Transverse colon (tissue), 4 donors: ENCODE measurements at regions not wholly inside any gene's neighbourhood (a gene's known extent, or its start where the extent isn't known, plus 50 kb on each side); places are given as distances from the start of the nearest gene placed in this dataset.

Experiments
- DNase-seq: peaks from one replicate; pipeline ENCODE4 v3.0.0-alpha.2; 2019
- H3K27ac ChIP-seq, 4 donors: fragments of 200-600 bp; sonication (generic); 2 replicates each; pipeline ENCODE4 v1.5.1; 2016 to 2018; ENCODE audit warnings: inconsistent platforms in 4 of 4
- H3K27me3 ChIP-seq: fragments of 200-600 bp; sonication (generic); 2 replicates; pipeline ENCODE4 v1.5.1; 2017; ENCODE audit warnings: inconsistent platforms
- H3K36me3 ChIP-seq, 4 donors: fragments of 200-600 bp; sonication (generic); 2 replicates each; pipeline ENCODE4 v1.5.1; 2017 to 2019; ENCODE audit warnings: inconsistent platforms in 4 of 4
- H3K4me1 ChIP-seq, 4 donors: fragments of 200-600 bp; sonication (generic); 2 replicates each; pipeline ENCODE4 v1.5.1; 2017 to 2020; ENCODE audit warnings: inconsistent platforms in 4 of 4
- H3K4me3 ChIP-seq, 4 donors: fragments of 200-600 bp; sonication (generic); 1 replicate in 1 of 4; 2 replicates in 3 of 4; pipeline versions ENCODE4 v1.5.1 to v1.6.1; 2017 to 2019; ENCODE audit warnings: inconsistent platforms in 4 of 4
- H3K9me3 ChIP-seq, 2 donors: fragments of 200-600 bp; sonication (generic); 2 replicates each; pipeline ENCODE4 v1.5.1; 2017 to 2019; ENCODE audit warnings: inconsistent platforms in 2 of 2
- CTCF ChIP-seq, 5 experiments: fragments of 200-600 bp in 3 of 5; fragments of 450-650 bp in 2 of 5; sonication (generic) in 3 of 5; IDR thresholded peaks; 1 replicate in 2 of 5; 2 replicates in 3 of 5; pipeline ENCODE4 v1.5.1; 2016 to 2017; ENCODE audit warnings: antibody characterized with exemption in 5 of 5, inconsistent platforms in 3 of 5, mild to moderate bottlenecking in 2 of 5, moderate library complexity in 1 of 5
- EP300 ChIP-seq: sonication (generic); formaldehyde crosslinking; IDR thresholded peaks from one replicate; pipeline ENCODE4 v1.6.1; 2017; ENCODE audit warnings: antibody characterized with exemption, low read depth
- POLR2A ChIP-seq: fragments of 450-650 bp; IDR thresholded peaks from one replicate; pipeline ENCODE4 v1.6.1; 2016; ENCODE audit warnings: antibody characterized with exemption, mild to moderate bottlenecking, moderate library complexity
- POLR2AphosphoS5 ChIP-seq, 3 donors: sonication (generic); formaldehyde crosslinking; IDR thresholded peaks; one replicate each; pipeline ENCODE4 v1.6.1; 2016; ENCODE audit warnings: antibody characterized with exemption in 3 of 3
- WGBS, 2 donors: methylation state at CpG; one replicate each; pipeline ENCODE4 v1.1.5; 2018; ENCODE audit warnings: low coverage in 1 of 2; 5-methylcytosine and 5-hydroxymethylcytosine counted together
- in situ Hi-C, 4 donors: fragments of 200-750 bp; cut with MboI; loops; one replicate each; pipeline versions ENCODE4 v1.15.0 to v1.15.1; 2017; ENCODE audit warnings: low sequenced_read_pairs in 3 of 4, low pct_ligation_motif_present in 1 of 4, low pct_unique_long_range_greater_than_20kb in 1 of 4
- intact Hi-C: fragments of 100-400 bp; cut with DNase I; formaldehyde crosslinking; loops from one replicate; pipeline ENCODE4 v1.15.1; 2023; ENCODE audit warnings: low total_unique reads

- no peaks in the 10 kb centered on the region for H3K36me3 ChIP-seq
- no peaks in the 10 kb centered on the region for H3K9me3 ChIP-seq
- 82 to 84% methylated on average over 6 of the region's 6 CpGs for WGBS, 2 donors
- in situ Hi-C loops (no loop called here), intact Hi-C loops (no loop called here)
- no peak for DNase-seq
- no peak overlapping the region for H3K27ac ChIP-seq
- no peaks in the 10 kb centered on the region for H3K27me3 ChIP-seq
- no peaks in the 10 kb centered on the region for H3K4me1 ChIP-seq
- no peak for TF ChIP-seq POLR2AphosphoS5 (IDR thresholded peaks at IDR 0.05)
- no peak for TF ChIP-seq POLR2A
- TF ChIP-seq EP300, result no peak
- no peak for TF ChIP-seq CTCF (IDR thresholded peaks at IDR 0.05)
- no peak overlapping the region for H3K4me3 ChIP-seq
Observed at GRCh38 chr4:149017002-149017734, 575.0 kb upstream of the NR3C2 start.

GRCh38 chr4:149009223-149009622 is 567.0 kb upstream of the NR3C2 start:
- in situ Hi-C loops, result no loop called here

GRCh38 chr4:149008415-149009025 is 566.3 kb upstream of the NR3C2 start:
- WGBS, 2 donors, result 88 to 92% methylated on average over 2 to 3 of the region's 3 CpGs
- in situ Hi-C loops, result no loop called here
- no peak for TF ChIP-seq CTCF (IDR thresholded peaks at IDR 0.05)
- no peak for TF ChIP-seq EP300
- no peak for TF ChIP-seq POLR2A
- no peak for TF ChIP-seq POLR2AphosphoS5 (IDR thresholded peaks at IDR 0.05)
- no peak overlapping the region for H3K4me3 ChIP-seq
- no peak for DNase-seq
- no peaks in the 10 kb centered on the region for H3K9me3 ChIP-seq
- no peaks in the 10 kb centered on the region for H3K4me1 ChIP-seq
- H3K27ac ChIP-seq, result no peak overlapping the region
- intact Hi-C loops, result no loop called here
- no peaks in the 10 kb centered on the region for H3K27me3 ChIP-seq
- no peaks in the 10 kb centered on the region for H3K36me3 ChIP-seq

More at GRCh38 chr4:149009223-149009622, 567.0 kb upstream of the NR3C2 start:
- 83 to 93% methylated on average over 2 of the region's 2 CpGs for WGBS, 2 donors
- Histone ChIP-seq H3K36me3 (no peaks in the 10 kb centered on the region), H3K27me3 (no peaks in the 10 kb centered on the region), H3K4me3 (no peak overlapping the region), H3K4me1 (no peaks in the 10 kb centered on the region), H3K9me3 (no peaks in the 10 kb centered on the region), H3K27ac (no peak overlapping the region)
- intact Hi-C loops, result no loop called here
- TF ChIP-seq CTCF (IDR thresholded peaks at IDR 0.05) (no peak), POLR2AphosphoS5 (IDR thresholded peaks at IDR 0.05) (no peak), EP300 (no peak), POLR2A (no peak)
- no peak for DNase-seq

DNA sequence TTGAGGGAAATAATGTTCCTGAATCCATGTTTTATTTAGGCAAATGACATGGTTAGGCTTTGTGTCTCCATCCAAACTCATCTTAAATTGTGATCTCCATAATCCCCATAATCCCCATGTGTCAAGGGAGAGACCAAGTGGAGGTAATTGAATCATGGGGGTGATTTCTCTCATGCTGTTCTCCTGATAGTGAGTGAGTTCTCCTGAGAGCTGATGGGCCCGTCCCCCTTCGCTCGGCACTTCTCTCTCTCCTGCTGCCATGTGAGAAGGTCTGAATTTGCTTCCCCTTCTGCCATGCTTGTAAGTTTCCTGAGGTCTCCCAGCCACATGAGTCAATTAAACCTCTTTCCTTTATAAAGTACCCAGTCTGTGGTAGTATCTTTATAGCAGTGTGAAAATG is 563.0 kb upstream of the NR3C2 start:
- Histone ChIP-seq H3K36me3 (no peaks in the 10 kb centered on the region), H3K9me3 (no peaks in the 10 kb centered on the region), H3K4me1 (no peaks in the 10 kb centered on the region), H3K27me3 (no peaks in the 10 kb centered on the region), H3K27ac (no peak overlapping the region), H3K4me3 (no peak overlapping the region)
- no peak for DNase-seq
- in situ Hi-C loops, result no loop called here
- WGBS, 2 donors, result 91 to 100% methylated on average over 1 to 3 of the region's 3 CpGs
- no peak for TF ChIP-seq EP300
- no peak for TF ChIP-seq CTCF (IDR thresholded peaks at IDR 0.05)
- TF ChIP-seq POLR2AphosphoS5 (IDR thresholded peaks at IDR 0.05), result no peak
- no peak for TF ChIP-seq POLR2A
- intact Hi-C loops, result no loop called here
